GM23338 (cell line): ENCODE measurements at regions not wholly inside any gene's neighbourhood (a gene's known extent, or its start where the extent isn't known, plus 50 kb on each side); places are given as distances from the start of the nearest gene placed in this dataset.

ENCODE experiments used
- CREB1 ChIP-seq: fragments of 250-450 bp; sonication (Bioruptor Pico); IDR thresholded peaks from 2 replicates; pipeline ENCODE4 v1.5.0; 2020; ENCODE audit warnings: low read depth, mild to moderate bottlenecking, moderate library complexity
- EZH2 ChIP-seq: fragments of 200-600 bp; sonication (generic); IDR thresholded peaks from one replicate; pipeline ENCODE4 v1.8.0; 2017; ENCODE audit warnings: antibody characterized with exemption, mild to moderate bottlenecking, low read depth; ENCODE audit not compliant: unreplicated experiment
- EZH2phosphoT487 ChIP-seq: fragments of 200-600 bp; sonication (generic); IDR thresholded peaks from one replicate; pipeline ENCODE4 v1.8.1; 2018; ENCODE audit warnings: antibody characterized with exemption; ENCODE audit not compliant: unreplicated experiment
- JUNB ChIP-seq: IDR thresholded peaks from one replicate; pipeline ENCODE4 v1.6.1; 2016; ENCODE audit warnings: antibody characterized with exemption; ENCODE audit not compliant: unreplicated experiment
- NANOG ChIP-seq: IDR thresholded peaks from 2 replicates; pipeline ENCODE4 v1.6.1; 2016; ENCODE audit warnings: antibody characterized with exemption, borderline replicate concordance
- POLR2AphosphoS5 ChIP-seq: IDR thresholded peaks from 2 replicates; pipeline ENCODE4 v1.6.1; 2016; ENCODE audit warnings: antibody characterized with exemption, low read depth
- REST ChIP-seq: IDR thresholded peaks from one replicate; pipeline ENCODE4 v1.6.1; 2018; ENCODE audit warnings: antibody characterized with exemption; ENCODE audit not compliant: unreplicated experiment
- STAT1 ChIP-seq: IDR thresholded peaks from one replicate; pipeline ENCODE4 v1.6.1; 2016; ENCODE audit warnings: antibody characterized with exemption; ENCODE audit not compliant: unreplicated experiment
- ZNF114 ChIP-seq: fragments of 250-450 bp; sonication (Bioruptor Pico); IDR thresholded peaks from 2 replicates; pipeline ENCODE4 v1.5.0; 2020; ENCODE audit warnings: mild to moderate bottlenecking, moderate library complexity
- ZNF331 ChIP-seq: fragments of 250-450 bp; sonication (Bioruptor Pico); IDR thresholded peaks from 2 replicates; pipeline ENCODE4 v1.5.0; 2020; ENCODE audit warnings: low read depth, mild to moderate bottlenecking, moderate library complexity
- TF ChIP-seq, protein P1 (sequence below), 2 experiments: fragments of 200-600 bp in 1 of 2; sonication (generic) in 1 of 2; conservative IDR thresholded peaks; 2 replicates each; pipeline versions ENCODE4 v1.5.1 to v1.6.1; 2016 to 2017; ENCODE audit warnings: antibody characterized with exemption in 2 of 2, low read depth in 2 of 2, mild to moderate bottlenecking in 2 of 2, moderate library complexity in 1 of 2
- TF ChIP-seq, protein P2 (sequence below): IDR thresholded peaks from 2 replicates; pipeline ENCODE4 v1.6.1; 2016; ENCODE audit warnings: antibody characterized with exemption

DNA sequence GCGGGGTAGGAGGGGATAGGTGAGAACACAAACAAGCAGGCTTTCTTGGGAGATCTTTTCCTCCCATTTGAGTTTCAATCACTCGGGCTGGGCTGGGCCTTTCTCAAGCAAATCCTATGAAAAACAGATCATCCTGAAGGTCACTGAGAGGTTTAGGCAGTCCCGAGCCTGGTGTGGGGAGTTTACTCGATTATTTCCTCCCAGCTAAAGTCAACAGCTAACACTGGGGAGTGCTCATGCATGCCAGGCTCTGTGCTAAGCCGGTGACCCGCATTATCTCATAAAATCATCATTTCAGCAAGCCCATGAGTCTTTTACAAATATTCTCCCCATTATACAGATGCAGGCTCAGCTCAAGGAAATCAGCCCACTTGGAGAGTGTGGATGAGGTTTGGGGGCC is 85.0 kb upstream of the PAX2 start:
- TF ChIP-seq, protein P1, sequence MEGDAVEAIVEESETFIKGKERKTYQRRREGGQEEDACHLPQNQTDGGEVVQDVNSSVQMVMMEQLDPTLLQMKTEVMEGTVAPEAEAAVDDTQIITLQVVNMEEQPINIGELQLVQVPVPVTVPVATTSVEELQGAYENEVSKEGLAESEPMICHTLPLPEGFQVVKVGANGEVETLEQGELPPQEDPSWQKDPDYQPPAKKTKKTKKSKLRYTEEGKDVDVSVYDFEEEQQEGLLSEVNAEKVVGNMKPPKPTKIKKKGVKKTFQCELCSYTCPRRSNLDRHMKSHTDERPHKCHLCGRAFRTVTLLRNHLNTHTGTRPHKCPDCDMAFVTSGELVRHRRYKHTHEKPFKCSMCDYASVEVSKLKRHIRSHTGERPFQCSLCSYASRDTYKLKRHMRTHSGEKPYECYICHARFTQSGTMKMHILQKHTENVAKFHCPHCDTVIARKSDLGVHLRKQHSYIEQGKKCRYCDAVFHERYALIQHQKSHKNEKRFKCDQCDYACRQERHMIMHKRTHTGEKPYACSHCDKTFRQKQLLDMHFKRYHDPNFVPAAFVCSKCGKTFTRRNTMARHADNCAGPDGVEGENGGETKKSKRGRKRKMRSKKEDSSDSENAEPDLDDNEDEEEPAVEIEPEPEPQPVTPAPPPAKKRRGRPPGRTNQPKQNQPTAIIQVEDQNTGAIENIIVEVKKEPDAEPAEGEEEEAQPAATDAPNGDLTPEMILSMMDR (conservative IDR thresholded peaks at IDR 0.05; ENCODE audit: low read depth in 2 of 2), result no peak
- TF ChIP-seq, protein P2, sequence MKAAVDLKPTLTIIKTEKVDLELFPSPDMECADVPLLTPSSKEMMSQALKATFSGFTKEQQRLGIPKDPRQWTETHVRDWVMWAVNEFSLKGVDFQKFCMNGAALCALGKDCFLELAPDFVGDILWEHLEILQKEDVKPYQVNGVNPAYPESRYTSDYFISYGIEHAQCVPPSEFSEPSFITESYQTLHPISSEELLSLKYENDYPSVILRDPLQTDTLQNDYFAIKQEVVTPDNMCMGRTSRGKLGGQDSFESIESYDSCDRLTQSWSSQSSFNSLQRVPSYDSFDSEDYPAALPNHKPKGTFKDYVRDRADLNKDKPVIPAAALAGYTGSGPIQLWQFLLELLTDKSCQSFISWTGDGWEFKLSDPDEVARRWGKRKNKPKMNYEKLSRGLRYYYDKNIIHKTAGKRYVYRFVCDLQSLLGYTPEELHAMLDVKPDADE, result no peak
- TF ChIP-seq REST, result no peak
- no peak for TF ChIP-seq NANOG
- TF ChIP-seq EZH2phosphoT487, result no peak
- no peak for TF ChIP-seq POLR2AphosphoS5
- no peak for TF ChIP-seq CREB1 (CRISPR knock-in tag)
- TF ChIP-seq EZH2, result no peak
- no peak for TF ChIP-seq JUNB
- TF ChIP-seq STAT1, result no peak
- TF ChIP-seq ZNF331 (CRISPR knock-in tag), result no peak
- no peak for TF ChIP-seq ZNF114 (CRISPR knock-in tag)
